ENCODE measurements at regions not wholly inside any gene's neighbourhood (a gene's known extent, or its start where the extent isn't known, plus 50 kb on each side); places are given as distances from the start of the nearest gene placed in this dataset.

DNA sequence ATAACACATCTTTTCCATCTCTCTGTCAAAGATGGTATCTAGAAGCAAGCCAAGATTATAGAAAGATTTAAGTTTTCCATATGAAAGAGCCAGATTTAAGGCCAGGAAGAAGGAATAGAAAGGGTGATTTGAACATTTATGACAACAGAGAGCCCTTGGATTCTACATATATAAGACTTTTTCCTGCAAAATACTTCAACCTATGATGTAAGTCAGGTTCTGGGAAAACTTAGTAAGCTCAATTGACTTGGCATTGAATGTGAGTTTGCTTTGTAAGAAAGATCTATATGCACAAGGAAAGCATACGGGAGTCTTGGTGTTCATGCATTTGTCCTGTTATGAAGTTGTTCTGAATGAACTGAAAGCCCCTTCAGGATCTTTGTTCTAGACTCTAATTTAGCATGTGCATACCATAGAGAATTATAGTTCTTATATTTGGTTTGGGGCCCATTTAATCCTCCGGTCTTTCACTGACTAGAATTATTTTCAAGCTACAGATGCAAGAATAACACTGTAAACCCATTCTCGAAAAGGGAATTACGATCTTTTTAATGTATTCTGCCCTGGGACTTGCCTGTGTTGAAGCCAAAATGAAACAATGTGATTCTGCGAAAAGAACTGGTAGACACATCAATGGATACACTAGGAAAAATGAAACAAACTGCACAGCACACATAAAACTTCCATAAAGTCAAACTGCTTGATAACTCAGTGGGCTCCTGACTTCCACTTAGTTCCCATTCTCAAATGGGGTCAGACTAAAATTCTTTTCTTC is 152.8 kb downstream of the DISP1 start:
- no peaks in the 10 kb centered on the region for H3K27me3 Mint-ChIP-seq (ENCODE audit: unreplicated experiment)
- H3K4me3 Mint-ChIP-seq (ENCODE audit: unreplicated experiment): no peak overlapping the region
- H3K36me3 Mint-ChIP-seq (ENCODE audit: low read depth, unreplicated experiment): no peaks in the 10 kb centered on the region
- no peaks in the 10 kb centered on the region for H3K9me3 Mint-ChIP-seq (ENCODE audit: unreplicated experiment)
- H3K4me1 Mint-ChIP-seq (ENCODE audit: unreplicated experiment): peaks cover 8% of the 10 kb centered on the region
- DNase-seq (ENCODE audit: low spot score): no peak
- no peak for TF ChIP-seq CTCF (IDR thresholded peaks at IDR 0.05; ENCODE audit: unreplicated experiment)
- no peak overlapping the region for H3K27ac Mint-ChIP-seq (ENCODE audit: unreplicated experiment)

GRCh38 chr1:222970040-222970439 is 155.2 kb downstream of the DISP1 start:
- Mint-ChIP-seq H3K4me1 (ENCODE audit: unreplicated experiment) (peaks cover 6% of the 10 kb centered on the region), H3K36me3 (ENCODE audit: low read depth, unreplicated experiment) (no peaks in the 10 kb centered on the region), H3K4me3 (ENCODE audit: unreplicated experiment) (no peak overlapping the region)

DNA sequence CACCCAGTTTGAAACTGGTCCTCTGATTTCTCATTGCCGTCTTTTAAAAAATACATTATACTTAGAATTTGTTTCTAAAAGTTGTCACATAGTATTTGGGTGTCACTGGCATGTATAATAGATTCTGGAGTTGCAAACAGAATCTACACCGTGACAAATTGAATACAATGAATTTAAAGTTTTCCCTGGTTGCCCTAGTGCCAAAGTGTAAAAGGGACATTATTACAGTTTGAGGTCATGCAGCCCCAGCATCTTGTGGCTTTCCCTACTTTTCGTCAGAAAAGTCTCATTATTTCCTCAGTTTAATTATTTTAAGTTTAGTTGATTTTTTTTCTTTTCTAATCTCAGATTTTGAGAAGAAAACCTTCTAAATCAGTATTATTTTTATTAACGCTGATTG is 155.9 kb downstream of the DISP1 start:
- no peak for DNase-seq (ENCODE audit: low spot score)
- H3K4me3 Mint-ChIP-seq (ENCODE audit: unreplicated experiment): no peak overlapping the region
- no peak overlapping the region for H3K27ac Mint-ChIP-seq (ENCODE audit: unreplicated experiment)
- H3K4me1 Mint-ChIP-seq (ENCODE audit: unreplicated experiment): peaks cover 6% of the 10 kb centered on the region
- H3K9me3 Mint-ChIP-seq (ENCODE audit: unreplicated experiment): no peaks in the 10 kb centered on the region
- H3K36me3 Mint-ChIP-seq (ENCODE audit: low read depth, unreplicated experiment): no peaks in the 10 kb centered on the region
- no peaks in the 10 kb centered on the region for H3K27me3 Mint-ChIP-seq (ENCODE audit: unreplicated experiment)
- no peak for TF ChIP-seq CTCF (IDR thresholded peaks at IDR 0.05; ENCODE audit: unreplicated experiment)

More at GRCh38 chr1:222970040-222970439, 155.2 kb downstream of the DISP1 start:
- Mint-ChIP-seq H3K27me3 (ENCODE audit: unreplicated experiment) (no peaks in the 10 kb centered on the region), H3K9me3 (ENCODE audit: unreplicated experiment) (no peaks in the 10 kb centered on the region), H3K27ac (ENCODE audit: unreplicated experiment) (no peak overlapping the region)
- DNase-seq (ENCODE audit: low spot score): no peak
- no peak for TF ChIP-seq CTCF (IDR thresholded peaks at IDR 0.05; ENCODE audit: unreplicated experiment)

GRCh38 chr1:222971146-222971545 is 156.3 kb downstream of the DISP1 start:
- Mint-ChIP-seq H3K27me3 (ENCODE audit: unreplicated experiment) (no peaks in the 10 kb centered on the region), H3K27ac (ENCODE audit: unreplicated experiment) (no peak overlapping the region), H3K9me3 (ENCODE audit: unreplicated experiment) (no peaks in the 10 kb centered on the region), H3K36me3 (ENCODE audit: low read depth, unreplicated experiment) (no peaks in the 10 kb centered on the region), H3K4me3 (ENCODE audit: unreplicated experiment) (no peak overlapping the region), H3K4me1 (ENCODE audit: unreplicated experiment) (peaks cover 6% of the 10 kb centered on the region)
- no peak for DNase-seq (ENCODE audit: low spot score)
- TF ChIP-seq CTCF (IDR thresholded peaks at IDR 0.05; ENCODE audit: unreplicated experiment): no peak

DNA sequence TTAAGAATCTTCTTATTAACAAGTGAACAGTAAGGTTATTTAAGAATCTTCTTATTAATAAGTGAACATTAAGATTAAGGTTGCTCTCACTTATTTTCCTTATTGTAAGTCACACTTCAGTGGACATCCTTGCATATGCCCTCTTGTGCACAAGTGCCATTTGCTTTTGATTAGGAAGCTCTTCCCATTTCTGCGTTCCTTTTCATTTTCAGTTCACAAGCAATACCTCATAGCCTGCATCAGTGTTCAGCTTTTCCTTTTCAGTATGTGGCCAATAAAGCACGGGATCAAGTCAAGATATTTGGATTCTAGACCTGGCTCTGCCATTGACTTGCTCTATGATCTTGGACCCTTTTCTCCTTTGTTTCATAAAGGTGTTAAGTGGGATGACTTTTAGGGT is 158.7 kb downstream of the DISP1 start:
- DNase-seq (ENCODE audit: low spot score): no peak
- no peak overlapping the region for H3K4me3 Mint-ChIP-seq (ENCODE audit: unreplicated experiment)
- peaks cover 6% of the 10 kb centered on the region for H3K4me1 Mint-ChIP-seq (ENCODE audit: unreplicated experiment)
- H3K36me3 Mint-ChIP-seq (ENCODE audit: low read depth, unreplicated experiment): no peaks in the 10 kb centered on the region
- no peaks in the 10 kb centered on the region for H3K27me3 Mint-ChIP-seq (ENCODE audit: unreplicated experiment)
- H3K27ac Mint-ChIP-seq (ENCODE audit: unreplicated experiment): no peak overlapping the region
- no peak for TF ChIP-seq CTCF (IDR thresholded peaks at IDR 0.05; ENCODE audit: unreplicated experiment)
- no peaks in the 10 kb centered on the region for H3K9me3 Mint-ChIP-seq (ENCODE audit: unreplicated experiment)
